ENCODE measurements at regions not wholly inside any gene's neighbourhood (a gene's known extent, or its start where the extent isn't known, plus 50 kb on each side); places are given as distances from the start of the nearest gene placed in this dataset.

GRCh38 chr5:62690421-62690820, 111.8 kb downstream of the LRRC70 start:
- H3K23ac ChIP-seq (ENCODE audit: insufficient read length) = no peak overlapping the region
- H3K36me3 ChIP-seq (ENCODE audit: control insufficient read depth in 2 of 4, insufficient read depth in 4 of 4, low read length in 3 of 4) = no peaks in the 10 kb centered on the region
- no peak overlapping the region for H2AK5ac ChIP-seq (ENCODE audit: low read depth, low read length)
- H2AFZ ChIP-seq (ENCODE audit: low read length) = peak overlapping the region; percentile 81
- peak overlapping the region; percentile 32; the same call in 1 of the 2 replicates for H2BK20ac ChIP-seq (ENCODE audit: low read length)
- no peak overlapping the region for H2BK5ac ChIP-seq (ENCODE audit: low read depth, low read length)
- H4K91ac ChIP-seq (replicated peaks; ENCODE audit: insufficient read length, low read length) = no peak overlapping the region
- no peak overlapping the region for H2BK120ac ChIP-seq (replicated peaks; ENCODE audit: low read depth, low read length)
- no peaks in the 10 kb centered on the region for H4K20me1 ChIP-seq (replicated peaks in 1 of 2; ENCODE audit: control insufficient read depth in 1 of 2, insufficient read depth in 2 of 2, low read length in 2 of 2)
- no peak overlapping the region for H4K8ac ChIP-seq (ENCODE audit: extremely low read depth, insufficient read depth, low read length)
- no peaks in the 10 kb centered on the region for H3K79me1 ChIP-seq (ENCODE audit: low read depth, low read length)
- H2BK12ac ChIP-seq (ENCODE audit: low read depth, low read length) = no peak overlapping the region
- no peaks in the 10 kb centered on the region for H3K23me2 ChIP-seq (ENCODE audit: low read depth, low read length)
- ChIA-PET POLR2A (ENCODE audit: partially characterized antibody) (interaction anchor here (1.1 kb wide), 1 partner anchor 19 kb away, joined by 3 read pairs; no protein-coding TSS in a partner anchor), CTCF (ENCODE audit: partially characterized antibody) (interaction anchor here (1.4 to 1.8 kb wide), 2 partner anchors 11 to 28 kb away, joined by 3 to 4 read pairs; no protein-coding TSS in a partner anchor)
- no peaks in the 10 kb centered on the region for H3K27me3 ChIP-seq (replicated peaks in 1 of 4; ENCODE audit: control insufficient read depth in 3 of 4, extremely low read depth in 1 of 4, insufficient read depth in 3 of 4, low read length in 3 of 4)
- no peak overlapping the region for H3K4ac ChIP-seq (replicated peaks; ENCODE audit: insufficient read length, low read depth, low read length)
- FAIRE-seq = no peak
- no peak overlapping the region for H3K4me2 ChIP-seq (ENCODE audit: insufficient read depth in 1 of 2, low read depth in 2 of 2, low read length in 2 of 2)
- peaks cover 3 to 5% of the 10 kb centered on the region in 2 experiments; a peak in 1 of 4 replicates for H3K9me3 ChIP-seq (ENCODE audit: insufficient read depth in 2 of 2, low read depth in 1 of 2, low read length in 1 of 2)
- DNase-seq (ENCODE audit: low read depth in 1 of 2, low spot score in 2 of 2) = no peak
- H3K79me2 ChIP-seq (ENCODE audit: control insufficient read depth in 1 of 2, insufficient read depth in 2 of 2, low read length in 2 of 2) = no peaks in the 10 kb centered on the region
- H2BK15ac ChIP-seq (ENCODE audit: low read length) = no peak overlapping the region
- H3K56ac ChIP-seq (replicated peaks; ENCODE audit: insufficient read length, low read depth, low read length) = no peak overlapping the region
- H3K14ac ChIP-seq (ENCODE audit: insufficient read length) = no peak overlapping the region
- no peak overlapping the region for H3K4me3 ChIP-seq (ENCODE audit: extremely low read depth in 1 of 4, insufficient read depth in 2 of 4, low read depth in 3 of 4, low read length in 4 of 4)
- 85% methylated on average over 6 of the region's 6 CpGs; no CpG with 5 or more reads in 1 of the 2 experiments for WGBS, 2 experiments (ENCODE audit: extremely low coverage in 1 of 2, insufficient coverage in 1 of 2, insufficient read length in 1 of 2, insufficient replicate concordance in 2 of 2, low coverage in 1 of 2, low lambda C conversion rate in 2 of 2, missing lambda C conversion rate in 1 of 2)
- no peak overlapping the region for H4K5ac ChIP-seq (ENCODE audit: insufficient read length, low read depth, low read length)
- H3K4me1 ChIP-seq (replicated peaks in 1 of 4; ENCODE audit: control insufficient read depth in 3 of 4, insufficient read depth in 4 of 4, low read length in 3 of 4) = peaks cover 0 to 6% (median 0%) of the 10 kb centered on the region in 4 experiments; a peak in 1 of 7 replicates
- TF ChIP-seq TAF1 (IDR thresholded peaks at IDR 0.05; ENCODE audit: low read depth, low read length) (no peak), RAD21 (IDR thresholded peaks at IDR 0.05 in 1 of 2, conservative IDR thresholded peaks at IDR 0.05 in 1 of 2; ENCODE audit: low read depth in 2 of 2, low read length in 2 of 2) (peak in 1 of 2 experiments; percentile 7; a peak in 1 of 4 replicates)
- no peak overlapping the region for H3K27ac ChIP-seq (ENCODE audit: low read depth, low read length)
- H3K18ac ChIP-seq (ENCODE audit: extremely low read depth, low read length) = no peak overlapping the region
- H3K9ac ChIP-seq (replicated peaks in 1 of 4; ENCODE audit: extremely low read depth in 1 of 4, low read depth in 3 of 4, low read length in 3 of 4) = no peak overlapping the region

All from H1 (cell line).